K562 (cell line): ENCODE measurements at regions not wholly inside any gene's neighbourhood (a gene's known extent, or its start where the extent isn't known, plus 50 kb on each side); places are given as distances from the start of the nearest gene placed in this dataset.

Experiments
- ATAC-seq: fragments of 200-7000 bp; cut with Tn5 transposase; 3 replicates; pipeline ENCODE4 v1.9.1; 2020; ENCODE audit warnings: moderate library complexity
- BruUV-seq: library from RNA; stranded (reverse); fragments of 400-500 nt; replicated peaks from 2 replicates; lab custom pipeline; 2021; lab: Mats Ljungman, UMichigan
- CTCF ChIA-PET: fragments of 300-600 bp; formaldehyde crosslinking; extraction: SDS; loops from one replicate; lab custom pipeline; 2021; ENCODE audit warnings: low intra/inter-chr PET ratio; lab: Yijun Ruan, JAX
- POLR2A ChIA-PET: fragments of 300-600, 350-650 bp; sonication (Branson Sonifier 250); formaldehyde crosslinking; extraction: SDS; loops from one replicate; lab custom pipeline; 2021; ENCODE audit warnings: antibody characterized with exemption, inconsistent platforms; lab: Yijun Ruan, JAX
- DNase-seq, 4 experiments: peaks; one replicate each; pipeline versions ENCODE4 v3.0.0 to v3.0.0-alpha.2; 2011 to 2018; ENCODE audit warnings: low spot score in 3 of 4, mixed read lengths in 3 of 4; ENCODE audit errors: extremely low read depth in 1 of 4
- FAIRE-seq: peaks from 2 replicates; lab custom pipeline; 2011; peaks lifted over from hg19 to GRCh38; lab: Jason Lieb, UNC
- H2AFZ ChIP-seq: 2 replicates; pipeline ENCODE4 v1.6.0; 2011; ENCODE audit warnings: low read depth, low read length, control low read depth, inconsistent platforms
- H3K27ac ChIP-seq: fragments of 200-600 bp; 3 replicates; pipeline ENCODE4 v1.8.0; 2011; ENCODE audit warnings: low read depth, mild to moderate bottlenecking, control low read depth, inconsistent platforms, low read length, moderate library complexity, mixed read lengths; ENCODE audit errors: extremely low read depth
- H3K27me3 ChIP-seq, 2 experiments: fragments of 300-600 bp in 1 of 2; 2 replicates in 1 of 2; 3 replicates in 1 of 2; pipeline versions ENCODE4 v1.6.0 to v1.8.0; 2011; ENCODE audit warnings: inconsistent platforms in 2 of 2, low read length in 2 of 2, mild to moderate bottlenecking in 1 of 2, mixed read lengths in 1 of 2, moderate library complexity in 1 of 2; ENCODE audit not compliant: control insufficient read depth in 2 of 2, insufficient read depth in 2 of 2
- H3K36me3 ChIP-seq: fragments of 300-600 bp; 3 replicates; pipeline ENCODE4 v1.8.0; 2011; ENCODE audit warnings: mild to moderate bottlenecking, low read length, inconsistent platforms; ENCODE audit not compliant: control insufficient read depth, insufficient read depth
- H3K4me1 ChIP-seq, 2 experiments: fragments of 200-600 bp in 1 of 2; replicated peaks in 1 of 2; 2 replicates in 1 of 2; 3 replicates in 1 of 2; pipeline versions ENCODE4 v1.5.1 to v1.8.0; 2011; ENCODE audit warnings: inconsistent platforms in 2 of 2, low read length in 2 of 2, mild to moderate bottlenecking in 1 of 2, mixed read lengths in 1 of 2, moderate library complexity in 1 of 2; ENCODE audit not compliant: control insufficient read depth in 2 of 2, insufficient read depth in 2 of 2
- H3K4me2 ChIP-seq: 2 replicates; pipeline ENCODE4 v1.6.1; 2011; ENCODE audit warnings: low read length, control low read depth, inconsistent platforms, mixed read lengths; ENCODE audit not compliant: insufficient read depth
- H3K4me3 ChIP-seq: fragments of 200-600 bp; sonication (generic), shearing (Covaris generic); 2 replicates; pipeline ENCODE4 v1.5.1; 2016; ENCODE audit warnings: control low read depth, inconsistent platforms
- H3K79me2 ChIP-seq: fragments of 200-600 bp; 3 replicates; pipeline ENCODE4 v1.8.0; 2011; ENCODE audit warnings: low read length, inconsistent platforms; ENCODE audit not compliant: control insufficient read depth, insufficient read depth
- H3K9ac ChIP-seq, 2 experiments: 2 replicates each; pipeline versions ENCODE4 v1.6.0 to v1.6.1; 2011; ENCODE audit warnings: low read depth in 2 of 2, low read length in 2 of 2, control low read depth in 1 of 2, inconsistent platforms in 1 of 2, mild to moderate bottlenecking in 1 of 2, mixed read lengths in 1 of 2; ENCODE audit not compliant: insufficient read depth in 1 of 2
- H3K9me1 ChIP-seq: one replicate; pipeline ENCODE4 v1.6.0; 2011; ENCODE audit warnings: inconsistent platforms, mild to moderate bottlenecking, low read length, moderate library complexity; ENCODE audit not compliant: control insufficient read depth, insufficient read depth
- H3K9me3 ChIP-seq: replicated peaks from 2 replicates; pipeline ENCODE4 v1.5.1; 2011; ENCODE audit warnings: low read depth, low read length, inconsistent platforms; ENCODE audit not compliant: control insufficient read depth, insufficient read depth
- H4K20me1 ChIP-seq: replicated peaks from 2 replicates; pipeline ENCODE4 v1.6.1; 2011; ENCODE audit warnings: low read length, inconsistent platforms, mixed read lengths; ENCODE audit not compliant: control insufficient read depth, insufficient read depth
- DNMT1 ChIP-seq: fragments of 450-650 bp; IDR thresholded peaks from 2 replicates; pipeline ENCODE4 v1.6.1; 2016; ENCODE audit warnings: antibody characterized with exemption, mild to moderate bottlenecking
- HEY1 ChIP-seq: fragments of 250-450 bp; sonication (Bioruptor Pico); IDR thresholded peaks from 2 replicates; pipeline ENCODE4 v1.5.0; 2020; ENCODE audit warnings: mild to moderate bottlenecking, moderate library complexity, borderline replicate concordance
- NRF1 ChIP-seq, 2 experiments: fragments of 450-650 bp; IDR thresholded peaks in 1 of 2; conservative IDR thresholded peaks in 1 of 2; 2 replicates each; pipeline ENCODE4 v1.6.1; 2014; ENCODE audit warnings: mild to moderate bottlenecking in 2 of 2
- POLR2AphosphoS5 ChIP-seq: IDR thresholded peaks from 2 replicates; pipeline ENCODE4 v1.6.1; 2011; ENCODE audit warnings: mild to moderate bottlenecking, low read depth, low read length, moderate library complexity; ENCODE audit not compliant: control insufficient read depth, insufficient read depth
- RBM39 ChIP-seq: fragments of 200-400 bp; formaldehyde crosslinking; optimal IDR thresholded peaks from 2 replicates; pipeline ENCODE3; 2018; ENCODE audit warnings: low read depth, low read length
- SMAD3 ChIP-seq: fragments of 450-650 bp; formaldehyde crosslinking; conservative IDR thresholded peaks from 2 replicates; pipeline ENCODE4 v1.4.0; 2020; ENCODE audit warnings: mild to moderate bottlenecking
- SOX6 ChIP-seq: fragments of 450-650 bp; IDR thresholded peaks from 2 replicates; pipeline ENCODE4 v1.6.1; 2014; ENCODE audit warnings: mild to moderate bottlenecking
- ZKSCAN8 ChIP-seq: fragments of 200-800 bp; sonication (Bioruptor generic); IDR thresholded peaks from 2 replicates; pipeline ENCODE4 v1.6.1; 2016; ENCODE audit warnings: missing genetic modification characterization, missing compliant biosample characterization
- WGBS: fragments of 100-300 bp; shearing (Covaris generic); methylation state at CpG from one replicate; pipeline ENCODE4 v1.1.6; 2016; ENCODE audit warnings: low coverage, mixed read lengths; ENCODE audit not compliant: insufficient coverage; ENCODE audit errors: missing lambda C conversion rate; 5-methylcytosine and 5-hydroxymethylcytosine counted together
- in situ Hi-C: fragments of 300-500 bp; cut with MboI; formaldehyde crosslinking; loops from 4 replicates; pipeline ENCODE4 v1.15.0; 2018; ENCODE audit warnings: inconsistent platforms, mixed read lengths
- intact Hi-C: fragments of 100-400 bp; cut with micrococcal nuclease; formaldehyde crosslinking; loops from 2 replicates; pipeline ENCODE4 v1.14.2; 2022
- TF ChIP-seq, protein P1 (sequence below): fragments of 250-450 bp; sonication (Bioruptor Pico); IDR thresholded peaks from 2 replicates; pipeline ENCODE4 v1.8.0; 2022; ENCODE audit warnings: inconsistent platforms
- TF ChIP-seq, protein P2 (sequence below): fragments of 200-600 bp; sonication (generic); IDR thresholded peaks from one replicate; pipeline ENCODE4 v1.6.1; 2012; ENCODE audit warnings: mild to moderate bottlenecking, low read depth, low read length, inconsistent platforms

DNA sequence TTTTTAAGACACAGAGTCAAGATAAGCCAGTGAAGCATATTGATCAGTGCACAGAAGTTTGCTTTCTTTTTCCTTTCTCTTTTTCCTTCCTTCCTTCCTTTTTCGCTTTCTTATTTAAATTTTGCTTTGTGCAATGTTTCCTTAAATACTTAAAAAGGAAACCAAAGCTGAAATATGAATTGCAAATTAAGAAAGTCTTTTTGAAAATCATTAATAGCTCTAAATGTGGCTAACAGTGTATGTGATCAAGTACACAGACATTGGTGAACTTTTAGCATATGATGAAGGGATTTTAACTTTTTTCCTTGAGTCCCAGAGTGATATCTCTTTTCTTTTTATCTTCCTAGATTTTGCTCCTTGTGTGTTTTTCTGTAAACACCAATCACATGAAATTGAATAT is 1356.9 kb upstream of the PRR20A start:
- H3K4me1 ChIP-seq = no peaks in the 10 kb centered on the region
- no peak overlapping the region for H3K4me2 ChIP-seq
- H2AFZ ChIP-seq = no peak overlapping the region
- H3K9me3 ChIP-seq = no peaks in the 10 kb centered on the region
- 0% methylated on average over 1 of the region's 1 CpG for WGBS
- no peaks in the 10 kb centered on the region for H3K79me2 ChIP-seq
- ChIA-PET POLR2A (no interaction called here), CTCF (no interaction called here)
- H3K4me3 ChIP-seq = no peak overlapping the region
- no peak for TF ChIP-seq DNMT1
- TF ChIP-seq SMAD3 (CRISPR knock-in tag) = no peak
- no peak for TF ChIP-seq NRF1 (conservative IDR thresholded peaks at IDR 0.05 in 1 of 2, IDR thresholded peaks at IDR 0.05 in 1 of 2)
- no peak for TF ChIP-seq SOX6
- TF ChIP-seq POLR2AphosphoS5 = no peak
- TF ChIP-seq, protein P1, sequence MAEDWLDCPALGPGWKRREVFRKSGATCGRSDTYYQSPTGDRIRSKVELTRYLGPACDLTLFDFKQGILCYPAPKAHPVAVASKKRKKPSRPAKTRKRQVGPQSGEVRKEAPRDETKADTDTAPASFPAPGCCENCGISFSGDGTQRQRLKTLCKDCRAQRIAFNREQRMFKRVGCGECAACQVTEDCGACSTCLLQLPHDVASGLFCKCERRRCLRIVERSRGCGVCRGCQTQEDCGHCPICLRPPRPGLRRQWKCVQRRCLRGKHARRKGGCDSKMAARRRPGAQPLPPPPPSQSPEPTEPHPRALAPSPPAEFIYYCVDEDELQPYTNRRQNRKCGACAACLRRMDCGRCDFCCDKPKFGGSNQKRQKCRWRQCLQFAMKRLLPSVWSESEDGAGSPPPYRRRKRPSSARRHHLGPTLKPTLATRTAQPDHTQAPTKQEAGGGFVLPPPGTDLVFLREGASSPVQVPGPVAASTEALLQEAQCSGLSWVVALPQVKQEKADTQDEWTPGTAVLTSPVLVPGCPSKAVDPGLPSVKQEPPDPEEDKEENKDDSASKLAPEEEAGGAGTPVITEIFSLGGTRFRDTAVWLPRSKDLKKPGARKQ = no peak
- TF ChIP-seq, protein P2, sequence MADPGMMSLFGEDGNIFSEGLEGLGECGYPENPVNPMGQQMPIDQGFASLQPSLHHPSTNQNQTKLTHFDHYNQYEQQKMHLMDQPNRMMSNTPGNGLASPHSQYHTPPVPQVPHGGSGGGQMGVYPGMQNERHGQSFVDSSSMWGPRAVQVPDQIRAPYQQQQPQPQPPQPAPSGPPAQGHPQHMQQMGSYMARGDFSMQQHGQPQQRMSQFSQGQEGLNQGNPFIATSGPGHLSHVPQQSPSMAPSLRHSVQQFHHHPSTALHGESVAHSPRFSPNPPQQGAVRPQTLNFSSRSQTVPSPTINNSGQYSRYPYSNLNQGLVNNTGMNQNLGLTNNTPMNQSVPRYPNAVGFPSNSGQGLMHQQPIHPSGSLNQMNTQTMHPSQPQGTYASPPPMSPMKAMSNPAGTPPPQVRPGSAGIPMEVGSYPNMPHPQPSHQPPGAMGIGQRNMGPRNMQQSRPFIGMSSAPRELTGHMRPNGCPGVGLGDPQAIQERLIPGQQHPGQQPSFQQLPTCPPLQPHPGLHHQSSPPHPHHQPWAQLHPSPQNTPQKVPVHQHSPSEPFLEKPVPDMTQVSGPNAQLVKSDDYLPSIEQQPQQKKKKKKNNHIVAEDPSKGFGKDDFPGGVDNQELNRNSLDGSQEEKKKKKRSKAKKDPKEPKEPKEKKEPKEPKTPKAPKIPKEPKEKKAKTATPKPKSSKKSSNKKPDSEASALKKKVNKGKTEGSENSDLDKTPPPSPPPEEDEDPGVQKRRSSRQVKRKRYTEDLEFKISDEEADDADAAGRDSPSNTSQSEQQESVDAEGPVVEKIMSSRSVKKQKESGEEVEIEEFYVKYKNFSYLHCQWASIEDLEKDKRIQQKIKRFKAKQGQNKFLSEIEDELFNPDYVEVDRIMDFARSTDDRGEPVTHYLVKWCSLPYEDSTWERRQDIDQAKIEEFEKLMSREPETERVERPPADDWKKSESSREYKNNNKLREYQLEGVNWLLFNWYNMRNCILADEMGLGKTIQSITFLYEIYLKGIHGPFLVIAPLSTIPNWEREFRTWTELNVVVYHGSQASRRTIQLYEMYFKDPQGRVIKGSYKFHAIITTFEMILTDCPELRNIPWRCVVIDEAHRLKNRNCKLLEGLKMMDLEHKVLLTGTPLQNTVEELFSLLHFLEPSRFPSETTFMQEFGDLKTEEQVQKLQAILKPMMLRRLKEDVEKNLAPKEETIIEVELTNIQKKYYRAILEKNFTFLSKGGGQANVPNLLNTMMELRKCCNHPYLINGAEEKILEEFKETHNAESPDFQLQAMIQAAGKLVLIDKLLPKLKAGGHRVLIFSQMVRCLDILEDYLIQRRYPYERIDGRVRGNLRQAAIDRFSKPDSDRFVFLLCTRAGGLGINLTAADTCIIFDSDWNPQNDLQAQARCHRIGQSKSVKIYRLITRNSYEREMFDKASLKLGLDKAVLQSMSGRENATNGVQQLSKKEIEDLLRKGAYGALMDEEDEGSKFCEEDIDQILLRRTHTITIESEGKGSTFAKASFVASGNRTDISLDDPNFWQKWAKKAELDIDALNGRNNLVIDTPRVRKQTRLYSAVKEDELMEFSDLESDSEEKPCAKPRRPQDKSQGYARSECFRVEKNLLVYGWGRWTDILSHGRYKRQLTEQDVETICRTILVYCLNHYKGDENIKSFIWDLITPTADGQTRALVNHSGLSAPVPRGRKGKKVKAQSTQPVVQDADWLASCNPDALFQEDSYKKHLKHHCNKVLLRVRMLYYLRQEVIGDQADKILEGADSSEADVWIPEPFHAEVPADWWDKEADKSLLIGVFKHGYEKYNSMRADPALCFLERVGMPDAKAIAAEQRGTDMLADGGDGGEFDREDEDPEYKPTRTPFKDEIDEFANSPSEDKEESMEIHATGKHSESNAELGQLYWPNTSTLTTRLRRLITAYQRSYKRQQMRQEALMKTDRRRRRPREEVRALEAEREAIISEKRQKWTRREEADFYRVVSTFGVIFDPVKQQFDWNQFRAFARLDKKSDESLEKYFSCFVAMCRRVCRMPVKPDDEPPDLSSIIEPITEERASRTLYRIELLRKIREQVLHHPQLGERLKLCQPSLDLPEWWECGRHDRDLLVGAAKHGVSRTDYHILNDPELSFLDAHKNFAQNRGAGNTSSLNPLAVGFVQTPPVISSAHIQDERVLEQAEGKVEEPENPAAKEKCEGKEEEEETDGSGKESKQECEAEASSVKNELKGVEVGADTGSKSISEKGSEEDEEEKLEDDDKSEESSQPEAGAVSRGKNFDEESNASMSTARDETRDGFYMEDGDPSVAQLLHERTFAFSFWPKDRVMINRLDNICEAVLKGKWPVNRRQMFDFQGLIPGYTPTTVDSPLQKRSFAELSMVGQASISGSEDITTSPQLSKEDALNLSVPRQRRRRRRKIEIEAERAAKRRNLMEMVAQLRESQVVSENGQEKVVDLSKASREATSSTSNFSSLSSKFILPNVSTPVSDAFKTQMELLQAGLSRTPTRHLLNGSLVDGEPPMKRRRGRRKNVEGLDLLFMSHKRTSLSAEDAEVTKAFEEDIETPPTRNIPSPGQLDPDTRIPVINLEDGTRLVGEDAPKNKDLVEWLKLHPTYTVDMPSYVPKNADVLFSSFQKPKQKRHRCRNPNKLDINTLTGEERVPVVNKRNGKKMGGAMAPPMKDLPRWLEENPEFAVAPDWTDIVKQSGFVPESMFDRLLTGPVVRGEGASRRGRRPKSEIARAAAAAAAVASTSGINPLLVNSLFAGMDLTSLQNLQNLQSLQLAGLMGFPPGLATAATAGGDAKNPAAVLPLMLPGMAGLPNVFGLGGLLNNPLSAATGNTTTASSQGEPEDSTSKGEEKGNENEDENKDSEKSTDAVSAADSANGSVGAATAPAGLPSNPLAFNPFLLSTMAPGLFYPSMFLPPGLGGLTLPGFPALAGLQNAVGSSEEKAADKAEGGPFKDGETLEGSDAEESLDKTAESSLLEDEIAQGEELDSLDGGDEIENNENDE = no peak
- TF ChIP-seq HEY1 (CRISPR knock-in tag) = no peak
- no peak for TF ChIP-seq ZKSCAN8
- no peak for TF ChIP-seq RBM39
- in situ Hi-C loops = no loop called here
- no peaks in the 10 kb centered on the region for H3K9me1 ChIP-seq
- no peaks in the 10 kb centered on the region for H4K20me1 ChIP-seq
- H3K27ac ChIP-seq = no peak overlapping the region
- no peak for ATAC-seq
- H3K9ac ChIP-seq = no peak overlapping the region
- H3K36me3 ChIP-seq = no peaks in the 10 kb centered on the region
- BruUV-seq = no TSS peak
- H3K27me3 ChIP-seq = no peaks in the 10 kb centered on the region
- intact Hi-C loops = no loop called here
- FAIRE-seq = no peak
- DNase-seq = no peak
